Glutamatergic neuron (in vitro differentiated cells): ENCODE measurements at regions not wholly inside any gene's neighbourhood (a gene's known extent, or its start where the extent isn't known, plus 50 kb on each side); places are given as distances from the start of the nearest gene placed in this dataset.
"Not testable (repeated sequence)": the region's sequence is repeated elsewhere in the genome, so short reads cannot be mapped to it uniquely, and the experiment has no call there.

ENCODE experiments used
- DNase-seq: peaks from one replicate; pipeline ENCODE4 v3.0.0; 2022
- H3K27ac Mint-ChIP-seq: one replicate; pipeline ENCODE4 v1.8.0; 2020; ENCODE audit warnings: mild to moderate bottlenecking, mixed read lengths, inconsistent platforms; ENCODE audit not compliant: unreplicated experiment
- H3K27me3 Mint-ChIP-seq: one replicate; pipeline ENCODE4 v1.8.0; 2020; ENCODE audit warnings: mild to moderate bottlenecking, moderate library complexity, mixed read lengths, inconsistent platforms; ENCODE audit not compliant: unreplicated experiment
- H3K36me3 Mint-ChIP-seq: one replicate; pipeline ENCODE4 v1.8.0; 2020; ENCODE audit warnings: mild to moderate bottlenecking, mixed read lengths, inconsistent platforms; ENCODE audit not compliant: unreplicated experiment
- H3K4me1 Mint-ChIP-seq: one replicate; pipeline ENCODE4 v1.8.0; 2020; ENCODE audit warnings: mild to moderate bottlenecking, low read depth, mixed read lengths, inconsistent platforms; ENCODE audit not compliant: unreplicated experiment
- H3K4me3 Mint-ChIP-seq: one replicate; pipeline ENCODE4 v1.8.0; 2020; ENCODE audit warnings: mild to moderate bottlenecking, mixed read lengths, inconsistent platforms; ENCODE audit not compliant: unreplicated experiment
- H3K9me3 Mint-ChIP-seq: one replicate; pipeline ENCODE4 v1.8.0; 2020; ENCODE audit warnings: mild to moderate bottlenecking, moderate library complexity, mixed read lengths, inconsistent platforms; ENCODE audit not compliant: unreplicated experiment

DNA sequence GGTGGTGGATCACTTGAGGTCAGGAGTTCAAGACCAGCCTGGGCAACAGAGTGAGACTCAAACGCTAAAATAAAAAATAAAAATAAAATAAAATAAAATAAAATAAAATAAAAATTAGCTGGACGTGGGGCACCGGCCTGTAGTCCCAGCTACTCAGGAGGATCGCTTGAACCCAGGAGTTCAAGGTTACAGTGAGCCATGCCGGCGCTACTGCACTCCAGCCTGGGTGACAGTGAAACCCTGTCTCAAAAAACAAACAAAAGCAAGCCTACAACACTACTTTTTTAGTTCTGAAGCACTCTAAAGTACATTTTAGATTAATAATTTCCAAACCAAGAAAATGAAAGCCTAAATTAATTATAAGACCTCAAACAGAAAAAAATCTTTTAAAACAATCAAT lies 56.2 kb upstream of the ZSCAN2 start:
- not testable (repeated sequence) for H3K4me1 Mint-ChIP-seq, H3K4me3 Mint-ChIP-seq, H3K36me3 Mint-ChIP-seq, H3K9me3 Mint-ChIP-seq, H3K27ac Mint-ChIP-seq, H3K27me3 Mint-ChIP-seq, DNase-seq

DNA sequence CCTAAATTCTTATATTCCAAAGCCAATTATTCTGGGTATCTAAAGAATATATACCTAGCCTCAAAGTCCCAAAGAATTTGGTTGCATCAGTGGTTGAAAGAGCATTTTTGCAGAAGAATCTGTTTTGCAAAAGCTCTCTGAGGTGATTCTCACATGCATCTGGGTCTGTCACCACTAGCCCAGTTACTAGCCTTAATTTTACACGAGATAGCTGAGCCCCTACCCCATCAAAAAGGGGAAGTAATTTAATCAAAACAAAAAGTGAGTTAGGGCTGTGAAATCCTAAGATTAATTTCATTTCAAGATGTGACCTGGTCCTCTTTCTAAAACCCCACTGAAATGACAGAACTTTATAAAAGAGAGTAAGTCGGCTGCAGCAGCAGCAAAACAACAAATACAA lies 53.7 kb upstream of the ZSCAN2 start:
- DNase-seq, H3K4me1 Mint-ChIP-seq, H3K9me3 Mint-ChIP-seq, H3K4me3 Mint-ChIP-seq, H3K36me3 Mint-ChIP-seq, H3K27me3 Mint-ChIP-seq, H3K27ac Mint-ChIP-seq: not testable (repeated sequence)

DNA sequence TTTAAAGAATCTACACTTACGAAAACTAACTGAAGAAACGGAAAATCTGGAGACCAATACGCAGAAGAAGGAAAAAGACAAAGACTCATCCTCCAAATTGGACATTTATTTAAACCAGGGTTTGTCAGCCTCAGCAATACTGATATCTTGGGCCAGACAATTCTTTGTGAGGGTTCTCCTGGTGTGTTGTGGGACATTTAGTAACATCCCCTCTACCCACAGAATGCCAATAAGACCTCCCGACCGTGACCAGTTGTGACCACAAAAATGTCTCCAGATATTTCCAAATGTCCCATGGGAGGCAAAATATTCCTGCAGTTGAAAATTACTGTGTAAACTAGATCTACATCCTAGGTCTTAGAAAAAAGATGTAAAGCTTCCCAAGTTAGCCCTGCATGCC lies 50.3 kb upstream of the ZSCAN2 start:
- H3K9me3 Mint-ChIP-seq, H3K36me3 Mint-ChIP-seq, H3K4me3 Mint-ChIP-seq, DNase-seq, H3K27me3 Mint-ChIP-seq, H3K27ac Mint-ChIP-seq, H3K4me1 Mint-ChIP-seq: not testable (repeated sequence)
